ENCODE measurements at regions not wholly inside any gene's neighbourhood (a gene's known extent, or its start where the extent isn't known, plus 50 kb on each side); places are given as distances from the start of the nearest gene placed in this dataset.

DNA sequence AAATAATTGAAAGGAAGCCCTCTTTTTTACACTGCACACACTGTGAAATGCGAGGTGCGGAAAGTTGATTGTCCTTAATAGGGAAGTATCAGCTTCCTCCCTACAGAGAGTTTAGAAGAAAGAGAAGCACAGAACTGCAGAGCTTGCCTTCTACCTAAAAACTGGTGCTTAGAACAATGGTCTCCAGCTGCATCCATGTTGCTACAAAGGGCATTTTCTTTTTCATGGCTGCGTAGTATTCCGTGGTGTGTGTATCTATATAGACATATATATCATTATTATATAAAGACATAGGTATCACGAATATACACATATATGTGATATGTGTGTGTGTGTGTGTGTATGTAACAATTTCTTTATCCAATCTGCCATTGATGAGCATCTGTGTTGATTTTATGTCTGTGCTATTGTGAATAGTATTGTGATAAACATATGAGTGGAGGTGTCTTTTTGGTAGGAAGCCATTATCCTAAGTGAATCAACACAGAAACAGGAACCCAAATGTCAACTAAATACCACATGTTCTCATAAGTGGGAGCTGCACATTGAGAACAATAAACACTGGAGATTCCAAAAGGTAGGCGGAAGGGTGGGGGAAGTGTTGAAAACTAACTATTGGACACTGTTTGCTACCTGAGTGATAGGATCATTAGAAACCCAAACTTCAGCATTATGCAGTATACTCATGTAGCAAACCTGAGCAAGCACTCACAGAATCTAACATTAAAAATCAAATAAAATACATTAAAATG lies 290.0 kb upstream of the RUNX1 start:
- Histone ChIP-seq H3K79me2 (ENCODE audit: control insufficient read depth, low read length) (no peaks in the 10 kb centered on the region), H3K4me1 (ENCODE audit: control insufficient read depth, low read length) (peaks cover 19% of the 10 kb centered on the region), H3K27me3 (ENCODE audit: control insufficient read depth, low read length) (no peaks in the 10 kb centered on the region), H3K9me2 (replicated peaks; ENCODE audit: control insufficient read depth, low read length) (no peaks in the 10 kb centered on the region), H3K4me2 (ENCODE audit: low read length) (no peak overlapping the region), H3K4me3 (ENCODE audit: low read length) (no peak overlapping the region), H3K9me3 (ENCODE audit: control insufficient read depth, insufficient read depth, low read length) (no peaks in the 10 kb centered on the region), H3K36me3 (ENCODE audit: control insufficient read depth, low read length) (no peaks in the 10 kb centered on the region), H3F3A (ENCODE audit: control insufficient read depth, insufficient read depth) (no peaks in the 10 kb centered on the region), H4K20me1 (ENCODE audit: control insufficient read depth, insufficient read depth, low read depth, low read length) (no peaks in the 10 kb centered on the region), H3K27ac (ENCODE audit: low read depth, low read length) (no peak overlapping the region)
- no peak for TF ChIP-seq CTCF (IDR thresholded peaks at IDR 0.05; ENCODE audit: low read depth, low read length, poor library complexity, severe bottlenecking)
- TF ChIP-seq EZH2phosphoT487 (IDR thresholded peaks at IDR 0.05; ENCODE audit: borderline replicate concordance, low read length): no peak

DNA sequence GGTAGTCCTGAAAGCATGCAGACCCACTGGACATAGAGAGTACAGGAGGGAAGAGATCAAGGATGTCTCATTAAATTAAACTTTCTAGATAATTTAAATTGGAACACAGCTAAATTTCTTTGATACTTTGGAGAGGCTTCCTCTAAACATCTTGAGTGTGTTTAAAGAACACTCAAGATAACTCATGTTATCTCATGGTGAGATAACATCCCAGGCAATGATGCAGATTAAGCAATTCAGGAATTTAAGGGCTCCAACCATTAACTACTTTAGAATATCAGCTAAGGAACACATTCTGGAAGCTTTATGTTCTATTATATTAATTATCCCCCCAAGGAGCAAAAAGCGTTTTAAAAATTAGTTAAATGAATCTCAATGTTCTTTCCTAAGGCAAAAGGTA lies 289.2 kb upstream of the RUNX1 start:
- no peaks in the 10 kb centered on the region for H3K79me2 ChIP-seq (ENCODE audit: control insufficient read depth, low read length)
- H3K4me1 ChIP-seq (ENCODE audit: control insufficient read depth, low read length): peaks cover 16% of the 10 kb centered on the region
- no peaks in the 10 kb centered on the region for H3K9me3 ChIP-seq (ENCODE audit: control insufficient read depth, insufficient read depth, low read length)
- no peak overlapping the region for H3K27ac ChIP-seq (ENCODE audit: low read depth, low read length)
- H3K9me2 ChIP-seq (replicated peaks; ENCODE audit: control insufficient read depth, low read length): no peaks in the 10 kb centered on the region
- no peaks in the 10 kb centered on the region for H3K36me3 ChIP-seq (ENCODE audit: control insufficient read depth, low read length)
- H4K20me1 ChIP-seq (ENCODE audit: control insufficient read depth, insufficient read depth, low read depth, low read length): no peaks in the 10 kb centered on the region
- H3K27me3 ChIP-seq (ENCODE audit: control insufficient read depth, low read length): no peaks in the 10 kb centered on the region
- H3K4me3 ChIP-seq (ENCODE audit: low read length): no peak overlapping the region
- H3K4me2 ChIP-seq (ENCODE audit: low read length): no peak overlapping the region
- TF ChIP-seq CTCF (IDR thresholded peaks at IDR 0.05; ENCODE audit: low read depth, low read length, poor library complexity, severe bottlenecking) (no peak), EZH2phosphoT487 (IDR thresholded peaks at IDR 0.05; ENCODE audit: borderline replicate concordance, low read length) (no peak)
- H3F3A ChIP-seq (ENCODE audit: control insufficient read depth, insufficient read depth): no peaks in the 10 kb centered on the region

DNA sequence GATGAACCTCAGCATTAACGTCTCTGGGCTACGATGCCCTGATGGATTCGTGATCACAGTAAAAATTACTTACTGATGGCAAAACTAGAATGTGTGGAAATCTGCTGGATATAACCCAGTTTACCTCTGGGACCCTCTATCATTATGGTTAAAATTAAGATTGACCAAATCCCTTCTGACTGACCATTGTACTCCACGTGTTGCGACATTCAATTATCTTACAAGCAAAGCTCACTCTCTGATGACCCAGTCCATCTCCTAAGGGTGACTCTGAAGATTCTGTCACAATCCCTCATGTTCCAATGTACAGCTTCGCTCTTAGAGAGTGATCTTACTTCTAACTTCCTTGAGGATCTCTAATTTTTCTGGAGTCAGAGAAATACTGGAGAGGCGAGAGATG lies 288.5 kb upstream of the RUNX1 start:
- Histone ChIP-seq H3F3A (ENCODE audit: control insufficient read depth, insufficient read depth) (no peaks in the 10 kb centered on the region), H3K9me2 (replicated peaks; ENCODE audit: control insufficient read depth, low read length) (no peaks in the 10 kb centered on the region), H4K20me1 (ENCODE audit: control insufficient read depth, insufficient read depth, low read depth, low read length) (no peaks in the 10 kb centered on the region), H3K4me1 (ENCODE audit: control insufficient read depth, low read length) (peaks cover 9% of the 10 kb centered on the region), H3K4me2 (ENCODE audit: low read length) (no peak overlapping the region), H3K27ac (ENCODE audit: low read depth, low read length) (no peak overlapping the region), H3K27me3 (ENCODE audit: control insufficient read depth, low read length) (no peaks in the 10 kb centered on the region), H3K4me3 (ENCODE audit: low read length) (no peak overlapping the region), H3K9me3 (ENCODE audit: control insufficient read depth, insufficient read depth, low read length) (no peaks in the 10 kb centered on the region), H3K36me3 (ENCODE audit: control insufficient read depth, low read length) (no peaks in the 10 kb centered on the region), H3K79me2 (ENCODE audit: control insufficient read depth, low read length) (no peaks in the 10 kb centered on the region)
- TF ChIP-seq EZH2phosphoT487 (IDR thresholded peaks at IDR 0.05; ENCODE audit: borderline replicate concordance, low read length): no peak
- no peak for TF ChIP-seq CTCF (IDR thresholded peaks at IDR 0.05; ENCODE audit: low read depth, low read length, poor library complexity, severe bottlenecking)

All from DOHH2 (cell line).